ENCODE measurements at regions not wholly inside any gene's neighbourhood (a gene's known extent, or its start where the extent isn't known, plus 50 kb on each side); places are given as distances from the start of the nearest gene placed in this dataset.
"Not testable (repeated sequence)": the region's sequence is repeated elsewhere in the genome, so short reads cannot be mapped to it uniquely, and the experiment has no call there.

GRCh38 chr16:35215287-35215686 is 1755.9 kb downstream of the TP53TG3F start:
- ChIA-PET POLR2A (no interaction called here), CTCF (no interaction called here)
- H3K4me3 ChIP-seq (ENCODE audit: low read length) = no peak overlapping the region
- no peak overlapping the region for H3K27ac ChIP-seq (ENCODE audit: low read depth, low read length)
- no peak overlapping the region for H3K4me3 Mint-ChIP-seq
- intact Hi-C loops (cut with micrococcal nuclease) = no loop called here
- no peaks in the 10 kb centered on the region for H3K36me3 Mint-ChIP-seq
- H3K27me3 ChIP-seq (ENCODE audit: control insufficient read depth in 2 of 2, insufficient read depth in 2 of 2, low read length in 2 of 2) = no peaks in the 10 kb centered on the region
- no peak for ATAC-seq
- H3K4me1 ChIP-seq (ENCODE audit: control insufficient read depth in 2 of 2, insufficient read depth in 2 of 2, low read length in 2 of 2) = no peaks in the 10 kb centered on the region
- no peaks in the 10 kb centered on the region for H3K27me3 Mint-ChIP-seq
- H3K9me3 Mint-ChIP-seq = peaks cover 2 to 34% (median 18%) of the 10 kb centered on the region in 11 donors
- H3K4me1 Mint-ChIP-seq = no peaks in the 10 kb centered on the region
- no peak for DNase-seq
- H3K9me3 ChIP-seq (ENCODE audit: control insufficient read depth in 2 of 3, low read length in 3 of 3) = peaks cover 0 to 3% (median 0%) of the 10 kb centered on the region in 3 experiments
- H3K27ac Mint-ChIP-seq = no peak overlapping the region
- H3K36me3 ChIP-seq (ENCODE audit: control insufficient read depth in 2 of 3, insufficient read depth in 3 of 3, low read length in 3 of 3) = no peaks in the 10 kb centered on the region

- H3K4me1 ChIP-seq (ENCODE audit: control insufficient read depth in 2 of 2, insufficient read depth in 2 of 2, low read length in 2 of 2); H3K27me3 Mint-ChIP-seq; H3K27ac ChIP-seq (ENCODE audit: low read depth, low read length); H3K36me3 ChIP-seq (ENCODE audit: control insufficient read depth in 2 of 3, insufficient read depth in 3 of 3, low read length in 3 of 3); H3K27me3 ChIP-seq (ENCODE audit: control insufficient read depth in 2 of 2, insufficient read depth in 2 of 2, low read length in 2 of 2); H3K4me3 ChIP-seq (ENCODE audit: low read length); ATAC-seq; CTCF ChIA-PET; POLR2A ChIA-PET; DNase-seq; H3K9me3 ChIP-seq (ENCODE audit: control insufficient read depth in 2 of 3, low read length in 3 of 3); H3K27ac Mint-ChIP-seq; H3K36me3 Mint-ChIP-seq; H3K4me3 Mint-ChIP-seq; intact Hi-C loops (cut with micrococcal nuclease); H3K4me1 Mint-ChIP-seq: not testable (repeated sequence)
- H3K9me3 Mint-ChIP-seq = peaks cover 2 to 34% (median 23%) of the 10 kb centered on the region in 11 donors
Observed at GRCh38 chr16:35216261-35216660, 1756.8 kb downstream of the TP53TG3F start.

GRCh38 chr16:35221482-35222185 is 1762.2 kb downstream of the TP53TG3F start:
- Mint-ChIP-seq H3K4me3 (no peak overlapping the region), H3K4me1 (no peaks in the 10 kb centered on the region), H3K27ac (no peak overlapping the region), H3K27me3 (no peaks in the 10 kb centered on the region), H3K9me3 (peaks cover 5 to 46% (median 27%) of the 10 kb centered on the region in 11 donors), H3K36me3 (peaks cover 0 to 2% (median 0%) of the 10 kb centered on the region in 5 donors)
- CTCF ChIA-PET = no interaction called here
- intact Hi-C loops (cut with micrococcal nuclease) = no loop called here
- H3K9me3 ChIP-seq (ENCODE audit: control insufficient read depth in 2 of 3, low read length in 3 of 3) = peaks cover 0 to 13% (median 0%) of the 10 kb centered on the region in 3 experiments
- DNase-seq (no peak), ATAC-seq (peak; percentile 14)
- no peaks in the 10 kb centered on the region for H3K27me3 ChIP-seq (ENCODE audit: control insufficient read depth in 2 of 2, insufficient read depth in 2 of 2, low read length in 2 of 2)
- no peak overlapping the region for H3K27ac ChIP-seq (ENCODE audit: low read depth, low read length)
- H3K4me3 ChIP-seq (ENCODE audit: low read length) = no peak overlapping the region
- H3K36me3 ChIP-seq (ENCODE audit: control insufficient read depth in 2 of 3, insufficient read depth in 3 of 3, low read length in 3 of 3) = no peaks in the 10 kb centered on the region
- POLR2A ChIA-PET = no interaction called here
- H3K4me1 ChIP-seq (ENCODE audit: control insufficient read depth in 2 of 2, insufficient read depth in 2 of 2, low read length in 2 of 2) = no peaks in the 10 kb centered on the region

- Histone ChIP-seq H3K9me3 (ENCODE audit: control insufficient read depth in 2 of 3, low read length in 3 of 3) (peaks cover 0 to 10% (median 0%) of the 10 kb centered on the region in 3 experiments), H3K4me1 (ENCODE audit: control insufficient read depth in 2 of 2, insufficient read depth in 2 of 2, low read length in 2 of 2) (no peaks in the 10 kb centered on the region), H3K36me3 (ENCODE audit: control insufficient read depth in 2 of 3, insufficient read depth in 3 of 3, low read length in 3 of 3) (no peaks in the 10 kb centered on the region), H3K27me3 (ENCODE audit: control insufficient read depth in 2 of 2, insufficient read depth in 2 of 2, low read length in 2 of 2) (no peaks in the 10 kb centered on the region), H3K4me3 (ENCODE audit: low read length) (no peak overlapping the region), H3K27ac (ENCODE audit: low read depth, low read length) (no peak overlapping the region)
- no peak for DNase-seq
- no peaks in the 10 kb centered on the region for H3K4me1 Mint-ChIP-seq
- intact Hi-C loops (cut with micrococcal nuclease) = no loop called here
- CTCF ChIA-PET = no interaction called here
- no peaks in the 10 kb centered on the region for H3K27me3 Mint-ChIP-seq
- peaks cover under 1 to 41% (median 17%) of the 10 kb centered on the region in 11 donors for H3K9me3 Mint-ChIP-seq
- no peak for ATAC-seq
- no peak overlapping the region for H3K27ac Mint-ChIP-seq
- POLR2A ChIA-PET = no interaction called here
- H3K36me3 Mint-ChIP-seq = no peaks in the 10 kb centered on the region
- H3K4me3 Mint-ChIP-seq = no peak overlapping the region
Observed at GRCh38 chr16:35234679-35235078, 1775.3 kb downstream of the TP53TG3F start.

- H3K4me3 Mint-ChIP-seq = no peak overlapping the region
- intact Hi-C loops (cut with micrococcal nuclease) = no loop called here
- Histone ChIP-seq H3K36me3 (ENCODE audit: control insufficient read depth in 2 of 3, insufficient read depth in 3 of 3, low read length in 3 of 3) (no peaks in the 10 kb centered on the region), H3K27ac (ENCODE audit: low read depth, low read length) (no peak overlapping the region), H3K27me3 (ENCODE audit: control insufficient read depth in 2 of 2, insufficient read depth in 2 of 2, low read length in 2 of 2) (no peaks in the 10 kb centered on the region), H3K4me1 (ENCODE audit: control insufficient read depth in 2 of 2, insufficient read depth in 2 of 2, low read length in 2 of 2) (no peaks in the 10 kb centered on the region), H3K9me3 (ENCODE audit: control insufficient read depth in 2 of 3, low read length in 3 of 3) (peaks cover 0 to 9% (median 0%) of the 10 kb centered on the region in 3 experiments), H3K4me3 (ENCODE audit: low read length) (no peak overlapping the region)
- ChIA-PET CTCF (no interaction called here), POLR2A (no interaction called here)
- peaks cover 4 to 55% (median 14%) of the 10 kb centered on the region in 11 donors for H3K9me3 Mint-ChIP-seq
- DNase-seq (no peak), ATAC-seq (no peak)
- H3K36me3 Mint-ChIP-seq = peaks cover 0 to 4% (median 0%) of the 10 kb centered on the region in 5 donors
- H3K27me3 Mint-ChIP-seq = no peaks in the 10 kb centered on the region
- no peaks in the 10 kb centered on the region for H3K4me1 Mint-ChIP-seq
- H3K27ac Mint-ChIP-seq = no peak overlapping the region
Observed at GRCh38 chr16:35239561-35239960, 1780.1 kb downstream of the TP53TG3F start.

- Histone ChIP-seq H3K27me3 (ENCODE audit: control insufficient read depth in 2 of 2, insufficient read depth in 2 of 2, low read length in 2 of 2) (no peaks in the 10 kb centered on the region), H3K36me3 (ENCODE audit: control insufficient read depth in 2 of 3, insufficient read depth in 3 of 3, low read length in 3 of 3) (no peaks in the 10 kb centered on the region), H3K4me1 (ENCODE audit: control insufficient read depth in 2 of 2, insufficient read depth in 2 of 2, low read length in 2 of 2) (no peaks in the 10 kb centered on the region), H3K4me3 (ENCODE audit: low read length) (no peak overlapping the region), H3K27ac (ENCODE audit: low read depth, low read length) (no peak overlapping the region), H3K9me3 (ENCODE audit: control insufficient read depth in 2 of 3, low read length in 3 of 3) (peaks cover 0 to 6% (median 4%) of the 10 kb centered on the region in 3 experiments)
- Mint-ChIP-seq H3K36me3 (no peaks in the 10 kb centered on the region), H3K4me1 (no peaks in the 10 kb centered on the region), H3K27ac (no peak overlapping the region), H3K27me3 (no peaks in the 10 kb centered on the region), H3K4me3 (no peak overlapping the region), H3K9me3 (peaks cover 7 to 48% (median 17%) of the 10 kb centered on the region in 11 donors)
- ChIA-PET CTCF (no interaction called here), POLR2A (no interaction called here)
- intact Hi-C loops (cut with micrococcal nuclease) = no loop called here
- DNase-seq (no peak), ATAC-seq (no peak)
Observed at GRCh38 chr16:35249051-35249450, 1789.6 kb downstream of the TP53TG3F start.

GRCh38 chr16:35252356-35252936 is 1793.0 kb downstream of the TP53TG3F start:
- peaks cover 0 to 4% (median 0%) of the 10 kb centered on the region in 5 donors for H3K36me3 Mint-ChIP-seq
- intact Hi-C loops (cut with micrococcal nuclease) = no loop called here
- Histone ChIP-seq H3K27me3 (ENCODE audit: control insufficient read depth in 2 of 2, insufficient read depth in 2 of 2, low read length in 2 of 2) (no peaks in the 10 kb centered on the region), H3K27ac (ENCODE audit: low read depth, low read length) (no peak overlapping the region), H3K36me3 (ENCODE audit: control insufficient read depth in 2 of 3, insufficient read depth in 3 of 3, low read length in 3 of 3) (no peaks in the 10 kb centered on the region), H3K9me3 (ENCODE audit: control insufficient read depth in 2 of 3, low read length in 3 of 3) (peaks cover 0 to 14% (median 4%) of the 10 kb centered on the region in 3 experiments), H3K4me1 (ENCODE audit: control insufficient read depth in 2 of 2, insufficient read depth in 2 of 2, low read length in 2 of 2) (no peaks in the 10 kb centered on the region), H3K4me3 (ENCODE audit: low read length) (no peak overlapping the region)
- ChIA-PET CTCF (no interaction called here), POLR2A (no interaction called here)
- H3K9me3 Mint-ChIP-seq = peaks cover 3 to 54% (median 31%) of the 10 kb centered on the region in 11 donors
- ATAC-seq (no peak), DNase-seq (no peak)
- no peaks in the 10 kb centered on the region for H3K4me1 Mint-ChIP-seq
- no peak overlapping the region for H3K27ac Mint-ChIP-seq
- no peak overlapping the region for H3K4me3 Mint-ChIP-seq
- H3K27me3 Mint-ChIP-seq = no peaks in the 10 kb centered on the region

Measured in naive thymus-derived CD4-positive, alpha-beta T cell (primary cell).